K562 (cell line): ENCODE measurements at regions not wholly inside any gene's neighbourhood (a gene's known extent, or its start where the extent isn't known, plus 50 kb on each side); places are given as distances from the start of the nearest gene placed in this dataset.

ENCODE experiments used
- EZH2 ChIP-seq: IDR thresholded peaks from 2 replicates; pipeline ENCODE4 v1.6.1; 2012; ENCODE audit warnings: low read depth, mild to moderate bottlenecking, inconsistent platforms, low read length, borderline replicate concordance
- KAT7 ChIP-seq: sonication (generic); formaldehyde crosslinking; IDR thresholded peaks from 2 replicates; pipeline ENCODE4 v1.8.0; 2022; ENCODE audit warnings: missing genetic modification reagents, mild to moderate bottlenecking, borderline replicate concordance
- TAF15 ChIP-seq: fragments of 200-400 bp; formaldehyde crosslinking; IDR thresholded peaks from 2 replicates; pipeline ENCODE4 v1.6.1; 2017; ENCODE audit warnings: mild to moderate bottlenecking, low read depth, low read length, moderate library complexity
- TF ChIP-seq, protein P1 (sequence below), 2 experiments: fragments of 450-650 bp in 1 of 2; sonication (generic) in 1 of 2; formaldehyde crosslinking in 1 of 2; IDR thresholded peaks; 2 replicates each; pipeline versions ENCODE4 v1.7.1 to v1.9.0; 2016 to 2022; ENCODE audit warnings: inconsistent platforms in 1 of 2, mild to moderate bottlenecking in 1 of 2, missing genetic modification reagents in 1 of 2
- TF ChIP-seq, protein P2 (sequence below), 3 experiments: IDR thresholded peaks in 2 of 3; conservative IDR thresholded peaks in 1 of 3; 2 replicates each; pipeline ENCODE4 v1.5.1; 2011 to 2012; ENCODE audit warnings: low read length in 3 of 3, mild to moderate bottlenecking in 3 of 3, control low read depth in 2 of 3, improper control_type of control experiment in 1 of 3, inconsistent platforms in 1 of 3, low read depth in 1 of 3, mixed read lengths in 1 of 3, moderate library complexity in 1 of 3; ENCODE audit not compliant: insufficient read depth in 2 of 3

DNA sequence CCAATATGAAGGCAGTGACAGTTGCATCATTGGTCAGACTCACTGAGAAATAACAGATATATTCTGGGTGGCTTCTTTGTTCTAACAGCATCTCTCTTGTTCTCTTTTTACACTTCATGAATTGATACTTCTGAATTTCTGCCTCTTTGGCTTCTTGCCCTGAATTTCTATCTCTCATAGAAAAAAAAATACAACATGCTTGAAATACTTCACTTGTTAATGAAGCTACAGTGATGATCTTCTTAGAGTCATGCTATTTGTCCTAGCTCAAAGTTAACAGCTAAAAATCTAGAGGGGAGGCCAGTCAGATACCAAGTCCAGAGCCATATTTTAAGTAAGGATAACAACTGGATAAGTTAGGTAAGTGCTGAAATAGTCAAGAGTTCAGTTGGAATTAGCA lies 597.2 kb upstream of the AGTR1 start:
- TF ChIP-seq TAF15 (no peak), EZH2 (no peak), KAT7 (CRISPR knock-in tag) (no peak)
- TF ChIP-seq, protein P1, sequence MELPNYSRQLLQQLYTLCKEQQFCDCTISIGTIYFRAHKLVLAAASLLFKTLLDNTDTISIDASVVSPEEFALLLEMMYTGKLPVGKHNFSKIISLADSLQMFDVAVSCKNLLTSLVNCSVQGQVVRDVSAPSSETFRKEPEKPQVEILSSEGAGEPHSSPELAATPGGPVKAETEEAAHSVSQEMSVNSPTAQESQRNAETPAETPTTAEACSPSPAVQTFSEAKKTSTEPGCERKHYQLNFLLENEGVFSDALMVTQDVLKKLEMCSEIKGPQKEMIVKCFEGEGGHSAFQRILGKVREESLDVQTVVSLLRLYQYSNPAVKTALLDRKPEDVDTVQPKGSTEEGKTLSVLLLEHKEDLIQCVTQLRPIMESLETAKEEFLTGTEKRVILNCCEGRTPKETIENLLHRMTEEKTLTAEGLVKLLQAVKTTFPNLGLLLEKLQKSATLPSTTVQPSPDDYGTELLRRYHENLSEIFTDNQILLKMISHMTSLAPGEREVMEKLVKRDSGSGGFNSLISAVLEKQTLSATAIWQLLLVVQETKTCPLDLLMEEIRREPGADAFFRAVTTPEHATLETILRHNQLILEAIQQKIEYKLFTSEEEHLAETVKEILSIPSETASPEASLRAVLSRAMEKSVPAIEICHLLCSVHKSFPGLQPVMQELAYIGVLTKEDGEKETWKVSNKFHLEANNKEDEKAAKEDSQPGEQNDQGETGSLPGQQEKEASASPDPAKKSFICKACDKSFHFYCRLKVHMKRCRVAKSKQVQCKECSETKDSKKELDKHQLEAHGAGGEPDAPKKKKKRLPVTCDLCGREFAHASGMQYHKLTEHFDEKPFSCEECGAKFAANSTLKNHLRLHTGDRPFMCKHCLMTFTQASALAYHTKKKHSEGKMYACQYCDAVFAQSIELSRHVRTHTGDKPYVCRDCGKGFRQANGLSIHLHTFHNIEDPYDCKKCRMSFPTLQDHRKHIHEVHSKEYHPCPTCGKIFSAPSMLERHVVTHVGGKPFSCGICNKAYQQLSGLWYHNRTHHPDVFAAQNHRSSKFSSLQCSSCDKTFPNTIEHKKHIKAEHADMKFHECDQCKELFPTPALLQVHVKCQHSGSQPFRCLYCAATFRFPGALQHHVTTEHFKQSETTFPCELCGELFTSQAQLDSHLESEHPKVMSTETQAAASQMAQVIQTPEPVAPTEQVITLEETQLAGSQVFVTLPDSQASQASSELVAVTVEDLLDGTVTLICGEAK (IDR thresholded peaks at IDR 0.05), result no peak
- TF ChIP-seq, protein P1 (CRISPR knock-in tag; IDR thresholded peaks at IDR 0.05), result no peak
- TF ChIP-seq, protein P2, sequence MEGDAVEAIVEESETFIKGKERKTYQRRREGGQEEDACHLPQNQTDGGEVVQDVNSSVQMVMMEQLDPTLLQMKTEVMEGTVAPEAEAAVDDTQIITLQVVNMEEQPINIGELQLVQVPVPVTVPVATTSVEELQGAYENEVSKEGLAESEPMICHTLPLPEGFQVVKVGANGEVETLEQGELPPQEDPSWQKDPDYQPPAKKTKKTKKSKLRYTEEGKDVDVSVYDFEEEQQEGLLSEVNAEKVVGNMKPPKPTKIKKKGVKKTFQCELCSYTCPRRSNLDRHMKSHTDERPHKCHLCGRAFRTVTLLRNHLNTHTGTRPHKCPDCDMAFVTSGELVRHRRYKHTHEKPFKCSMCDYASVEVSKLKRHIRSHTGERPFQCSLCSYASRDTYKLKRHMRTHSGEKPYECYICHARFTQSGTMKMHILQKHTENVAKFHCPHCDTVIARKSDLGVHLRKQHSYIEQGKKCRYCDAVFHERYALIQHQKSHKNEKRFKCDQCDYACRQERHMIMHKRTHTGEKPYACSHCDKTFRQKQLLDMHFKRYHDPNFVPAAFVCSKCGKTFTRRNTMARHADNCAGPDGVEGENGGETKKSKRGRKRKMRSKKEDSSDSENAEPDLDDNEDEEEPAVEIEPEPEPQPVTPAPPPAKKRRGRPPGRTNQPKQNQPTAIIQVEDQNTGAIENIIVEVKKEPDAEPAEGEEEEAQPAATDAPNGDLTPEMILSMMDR (IDR thresholded peaks at IDR 0.05 in 2 of 3, conservative IDR thresholded peaks at IDR 0.05 in 1 of 3; ENCODE audit: insufficient read depth in 2 of 3, low read depth in 1 of 3, low read length in 3 of 3), result no peak
